HG03520 (cell line): ENCODE measurements at regions not wholly inside any gene's neighbourhood (a gene's known extent, or its start where the extent isn't known, plus 50 kb on each side); places are given as distances from the start of the nearest gene placed in this dataset.

Source experiments
- ATAC-seq: cut with Tn5 transposase; IDR thresholded peaks from one replicate; pipeline ENCODE4 v1.9.1; 2021; ENCODE audit warnings: mild to moderate bottlenecking, moderate library complexity; ENCODE audit not compliant: unreplicated experiment

DNA sequence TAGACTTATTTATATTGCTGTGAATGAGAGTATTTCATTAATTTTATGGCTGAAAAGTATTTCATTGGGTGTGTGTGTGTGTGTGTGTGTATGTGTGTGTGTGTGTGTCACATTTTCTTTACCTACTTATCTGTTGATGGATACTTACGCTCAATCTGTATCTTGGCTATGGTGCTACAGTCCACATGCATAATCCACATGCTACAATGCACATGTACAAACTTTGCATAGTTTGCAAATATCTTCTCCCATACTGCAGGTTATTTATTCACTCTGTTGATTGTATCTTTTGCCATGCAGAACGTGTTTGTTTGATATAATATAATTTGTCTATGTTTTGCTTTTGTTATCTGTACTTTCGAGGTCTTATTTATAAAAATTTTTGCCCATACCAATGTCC is 167.8 kb downstream of the RAB28 start:
- no peak for ATAC-seq

GRCh38 chr4:13313856-13314255 is 170.3 kb downstream of the RAB28 start:
- ATAC-seq = no peak

DNA sequence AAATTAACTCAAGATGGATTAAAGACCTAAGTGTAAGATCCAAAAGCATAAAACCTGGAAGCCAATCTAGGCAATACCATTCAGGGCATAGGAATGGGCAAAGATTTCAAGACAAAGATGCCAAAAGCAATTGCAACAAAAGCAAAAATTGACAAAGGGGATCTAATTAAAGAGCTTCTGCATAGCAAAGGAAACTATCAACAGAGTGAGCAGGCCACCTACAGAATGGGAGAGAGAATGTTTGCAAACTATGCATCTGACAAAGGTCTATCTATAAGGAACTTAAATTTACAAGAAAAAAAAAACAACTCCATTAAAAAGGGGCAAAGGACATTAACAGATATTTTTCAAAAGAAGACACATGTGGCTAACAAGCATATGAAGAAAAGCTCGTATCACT is 171.9 kb downstream of the RAB28 start:
- ATAC-seq = no peak

DNA sequence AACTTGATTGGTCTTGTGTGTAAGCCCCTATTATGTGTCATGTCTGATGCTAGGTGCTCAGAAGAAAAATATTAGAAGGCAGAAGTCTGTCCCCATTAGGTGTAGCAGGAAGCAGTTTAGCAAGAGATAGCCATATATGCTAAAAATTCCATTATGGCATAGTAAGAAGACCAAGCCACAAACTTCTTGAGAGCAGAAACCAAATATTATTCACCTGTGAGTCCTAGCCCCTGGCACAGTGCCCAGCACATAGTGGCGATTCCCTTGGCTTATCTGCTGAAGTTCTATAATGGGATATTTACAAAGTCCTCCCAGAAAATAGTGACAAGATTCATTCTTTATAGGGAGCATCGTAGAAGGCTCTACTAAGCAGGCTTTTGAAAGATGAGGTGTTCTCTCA is 174.4 kb downstream of the RAB28 start:
- ATAC-seq = no peak

GRCh38 chr4:13306356-13306755 is 177.8 kb downstream of the RAB28 start:
- no peak for ATAC-seq

GRCh38 chr4:13302876-13303275 is 181.3 kb downstream of the RAB28 start:
- ATAC-seq = no peak

DNA sequence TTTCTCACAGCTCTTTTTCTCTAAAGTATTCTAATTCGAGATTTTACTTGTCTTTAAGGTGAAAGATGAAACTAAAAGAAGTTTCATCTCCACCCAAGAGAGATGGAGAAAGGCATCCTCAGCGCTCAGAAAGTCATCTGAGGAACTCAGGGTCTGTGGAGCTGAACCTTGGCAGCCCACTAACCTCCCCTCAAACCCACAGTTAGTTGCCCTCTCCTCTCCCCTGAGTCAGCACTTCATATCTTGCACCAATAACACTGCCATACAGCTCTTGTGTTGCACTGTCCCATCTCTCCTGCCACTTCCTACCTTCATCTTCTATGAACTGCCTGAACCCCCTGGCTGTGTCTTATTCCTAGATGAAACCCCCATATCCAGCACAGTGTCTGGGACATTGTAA is 184.8 kb downstream of the RAB28 start:
- no peak for ATAC-seq

- no peak for ATAC-seq
Measured at GRCh38 chr4:13298655-13299054, 185.5 kb downstream of the RAB28 start.

DNA sequence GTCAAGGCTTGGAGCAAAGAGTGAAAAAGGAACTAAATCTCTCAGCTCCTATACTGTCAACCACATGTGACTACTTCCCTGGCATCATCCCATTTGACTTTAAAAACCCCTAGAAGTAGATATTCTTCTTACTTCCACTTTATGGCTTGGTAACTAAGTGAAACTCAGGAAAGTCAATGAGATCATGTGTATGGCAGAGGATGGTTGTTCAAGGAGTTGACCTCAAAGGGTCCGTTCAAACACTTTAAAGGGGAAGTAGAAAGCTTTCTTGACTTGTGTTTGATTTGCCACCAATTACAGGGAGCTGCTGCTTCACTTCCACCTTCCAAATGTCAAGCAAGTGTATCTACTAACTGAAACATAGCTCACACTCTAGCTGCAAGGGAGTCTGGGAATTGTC is 187.2 kb downstream of the RAB28 start:
- no peak for ATAC-seq

DNA sequence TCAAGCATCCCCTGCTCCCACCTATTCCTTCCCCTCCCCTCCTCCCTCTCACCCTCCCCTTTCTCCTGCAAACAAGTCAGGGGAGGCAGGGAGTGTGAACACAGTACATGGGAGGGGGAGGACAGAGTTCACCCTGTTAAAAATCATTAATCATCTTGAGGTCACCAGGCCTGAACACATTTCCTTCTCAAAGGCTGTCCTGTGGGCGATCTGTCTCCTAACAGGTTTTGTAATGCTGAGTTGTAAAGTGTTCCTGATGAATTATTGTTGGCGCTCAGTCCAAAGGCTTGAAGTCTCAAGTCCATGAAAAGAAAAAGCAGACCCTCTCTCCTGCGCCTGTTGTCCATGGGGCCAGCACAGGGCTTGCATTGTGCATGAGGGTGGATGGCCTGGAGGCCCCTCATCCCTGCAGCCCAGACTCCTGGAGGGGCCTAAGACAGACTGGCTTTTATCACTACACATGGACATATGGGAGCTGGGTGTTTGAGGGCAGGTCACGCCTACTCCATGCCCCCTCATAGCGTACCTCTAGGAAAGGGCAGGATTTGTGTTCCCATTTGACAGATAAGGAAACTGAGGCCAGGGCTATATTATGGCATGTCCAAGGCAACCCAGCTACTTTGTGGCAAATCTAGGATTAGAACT is 189.1 kb downstream of the RAB28 start:
- ATAC-seq = no peak

- ATAC-seq = no peak
Measured at GRCh38 chr4:13292372-13292771, 191.8 kb downstream of the RAB28 start.

- ATAC-seq = no peak
Measured at GRCh38 chr4:13289391-13289790, 194.7 kb downstream of the RAB28 start.

DNA sequence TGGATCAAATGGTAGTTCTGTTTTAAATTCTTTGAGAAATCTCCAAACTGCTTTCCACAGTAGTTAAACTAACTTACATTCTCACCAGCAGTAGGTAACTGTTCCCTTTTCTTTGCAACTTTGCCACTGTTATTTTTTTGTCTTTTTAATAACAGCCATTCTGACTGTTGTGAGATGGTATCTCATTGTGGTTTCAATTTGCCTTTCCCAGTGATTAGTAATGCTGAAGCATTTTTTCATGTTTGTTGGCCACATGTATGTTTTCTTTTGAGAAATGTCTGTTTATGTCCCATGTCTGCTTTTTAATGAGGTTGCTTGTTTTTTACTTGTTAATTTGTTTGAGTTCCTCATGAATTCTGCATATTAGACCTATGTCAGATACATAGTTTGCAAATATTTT is 198.8 kb downstream of the RAB28 start:
- no peak for ATAC-seq

GRCh38 chr4:13284932-13285331 is 199.2 kb downstream of the RAB28 start:
- ATAC-seq = no peak

GRCh38 chr4:13276357-13276756 is 207.8 kb downstream of the RAB28 start:
- no peak for ATAC-seq

- no peak for ATAC-seq
Measured at GRCh38 chr4:13268703-13269102, 215.4 kb downstream of the RAB28 start.

- ATAC-seq = no peak
Measured at GRCh38 chr4:13268165-13268564, 216.0 kb downstream of the RAB28 start.

GRCh38 chr4:13267091-13267490 is 217.0 kb downstream of the RAB28 start:
- no peak for ATAC-seq

GRCh38 chr4:13266687-13267086 is 217.5 kb downstream of the RAB28 start:
- no peak for ATAC-seq

DNA sequence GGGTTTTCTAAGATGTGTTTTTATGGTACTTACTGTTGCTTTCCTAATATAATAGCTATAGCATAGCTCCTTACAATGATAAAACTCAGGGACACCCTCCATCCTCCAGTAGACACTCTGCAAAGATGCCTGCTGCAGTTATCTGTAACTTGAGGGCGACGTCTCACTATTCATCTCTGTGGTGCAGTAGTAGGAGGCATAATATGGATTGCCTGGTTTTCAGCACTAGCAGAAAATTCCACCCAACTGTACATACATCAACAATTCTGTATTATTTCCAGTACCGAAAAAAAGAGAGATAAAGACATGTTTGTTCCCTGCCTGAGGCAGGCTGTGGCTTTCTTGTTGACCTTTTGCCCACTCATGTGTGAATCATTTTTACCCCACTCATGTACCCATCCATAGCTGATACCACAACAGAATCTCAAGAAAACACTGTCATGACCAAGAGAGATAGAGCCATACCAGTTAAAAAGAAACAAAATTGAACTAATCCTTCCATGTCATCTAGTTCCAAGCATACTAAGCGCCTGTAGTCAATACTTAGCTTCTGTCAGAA is 220.1 kb downstream of the RAB28 start:
- no peak for ATAC-seq

DNA sequence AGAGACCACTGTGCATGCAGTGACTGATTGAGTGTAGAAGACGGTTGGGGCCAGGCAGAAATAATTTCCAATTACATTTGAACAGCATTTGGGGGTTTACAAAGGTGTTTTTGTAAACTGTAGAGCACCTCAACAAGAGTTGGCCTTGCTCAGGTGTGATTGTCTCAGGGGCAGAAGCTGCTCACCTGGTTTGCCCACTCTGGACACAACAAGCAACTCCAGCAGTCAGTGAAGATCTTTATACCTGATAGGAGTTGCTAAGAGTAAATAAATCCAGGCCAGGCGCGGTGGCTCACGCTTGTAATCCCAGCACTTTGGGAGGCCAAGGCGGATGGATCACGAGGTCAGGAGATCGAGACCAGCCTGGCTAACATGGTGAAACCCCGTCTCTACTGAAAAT is 221.3 kb downstream of the RAB28 start:
- ATAC-seq = no peak

DNA sequence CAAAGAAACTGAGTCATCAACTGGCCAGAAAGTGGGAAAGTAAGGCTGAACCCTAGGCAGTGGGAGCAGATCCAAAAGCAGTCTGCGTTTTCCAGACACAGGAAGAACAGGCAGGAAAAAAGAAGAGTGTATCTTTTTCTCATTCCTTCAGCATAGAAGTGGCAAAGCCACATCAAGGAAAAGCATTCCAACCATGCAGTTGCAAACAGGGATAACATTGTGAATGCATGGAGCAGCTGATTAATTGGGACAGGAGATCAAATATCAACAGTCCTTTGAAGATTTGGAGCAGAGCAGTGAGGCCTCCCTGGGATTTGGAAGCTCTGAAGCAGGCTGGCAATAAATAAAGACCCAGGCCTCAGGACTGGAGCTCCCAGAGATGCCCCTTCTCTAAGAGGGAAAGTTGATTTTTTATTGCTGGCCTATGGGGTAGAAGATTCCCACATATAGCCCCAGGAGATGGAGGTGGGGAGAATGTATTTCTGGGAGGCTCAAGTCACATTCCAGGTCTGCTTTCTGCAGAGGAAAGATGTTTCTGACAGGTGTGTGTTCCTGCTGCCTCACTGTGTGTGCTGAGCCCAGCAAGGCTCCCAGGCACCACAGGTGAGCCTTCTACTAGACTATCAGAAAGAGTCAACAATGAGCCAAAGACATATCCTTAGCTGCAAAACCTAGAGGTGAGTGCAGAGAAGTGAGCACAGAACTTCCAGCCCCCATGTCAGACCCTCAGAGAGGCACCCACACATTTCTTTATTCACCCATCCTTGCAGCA is 222.5 kb downstream of the RAB28 start:
- no peak for ATAC-seq
